Neuronal stem cell (in vitro differentiated cells): ENCODE measurements at regions not wholly inside any gene's neighbourhood (a gene's known extent, or its start where the extent isn't known, plus 50 kb on each side); places are given as distances from the start of the nearest gene placed in this dataset.

Source experiments
- DNase-seq: peaks from one replicate; pipeline ENCODE4 v3.0.0-alpha.2; 2013; ENCODE audit warnings: low spot score
- H2AFZ ChIP-seq: one replicate; pipeline ENCODE4 v1.6.1; 2013; ENCODE audit warnings: mild to moderate bottlenecking, low read length, inconsistent platforms
- H2AK5ac ChIP-seq: 2 replicates; pipeline ENCODE4 v1.6.1; 2013; ENCODE audit warnings: low read depth, mild to moderate bottlenecking, inconsistent platforms, low read length, moderate library complexity, mixed read lengths
- H2BK120ac ChIP-seq: 2 replicates; pipeline ENCODE4 v1.6.1; 2013; ENCODE audit warnings: low read depth, mild to moderate bottlenecking, inconsistent platforms, low read length, moderate library complexity, mixed read lengths
- H2BK12ac ChIP-seq: one replicate; pipeline ENCODE4 v1.6.1; 2013; ENCODE audit warnings: low read length, inconsistent platforms
- H2BK15ac ChIP-seq: 2 replicates; pipeline ENCODE4 v1.6.1; 2013; ENCODE audit warnings: mild to moderate bottlenecking, low read length, inconsistent platforms, mixed read lengths
- H2BK5ac ChIP-seq: one replicate; pipeline ENCODE4 v1.6.1; 2013; ENCODE audit warnings: inconsistent platforms, mild to moderate bottlenecking, low read length, moderate library complexity
- H3K14ac ChIP-seq: one replicate; pipeline ENCODE4 v1.6.1; 2013; ENCODE audit warnings: low read length, inconsistent platforms
- H3K18ac ChIP-seq: 2 replicates; pipeline ENCODE4 v1.6.1; 2013; ENCODE audit warnings: low read length, inconsistent platforms
- H3K23ac ChIP-seq: 2 replicates; pipeline ENCODE4 v1.6.1; 2013; ENCODE audit warnings: low read depth, mild to moderate bottlenecking, mixed read lengths, low read length, inconsistent platforms; ENCODE audit not compliant: poor library complexity
- H3K27ac ChIP-seq: replicated peaks from 3 replicates; pipeline ENCODE4 v1.5.1; 2013; ENCODE audit warnings: low read length, inconsistent platforms
- H3K27me3 ChIP-seq, 3 experiments: 2 replicates each; pipeline ENCODE4 v1.6.1; 2013; ENCODE audit warnings: low read length in 3 of 3, mild to moderate bottlenecking in 2 of 3, inconsistent platforms in 1 of 3, low read depth in 1 of 3, mixed read lengths in 1 of 3, moderate library complexity in 1 of 3; ENCODE audit not compliant: control insufficient read depth in 3 of 3, insufficient read depth in 3 of 3
- H3K36me3 ChIP-seq, 2 donors: replicated peaks in 1 of 2; 2 replicates each; pipeline ENCODE4 v1.6.1; 2013; ENCODE audit warnings: low read length in 2 of 2; ENCODE audit not compliant: control insufficient read depth in 2 of 2, insufficient read depth in 2 of 2
- H3K4ac ChIP-seq: 2 replicates; pipeline ENCODE4 v1.6.1; 2013; ENCODE audit warnings: inconsistent platforms, mild to moderate bottlenecking, low read length, moderate library complexity
- H3K4me1 ChIP-seq, 2 donors: 1 replicate in 1 of 2; 2 replicates in 1 of 2; pipeline ENCODE4 v1.6.1; 2013; ENCODE audit warnings: low read length in 2 of 2, low read depth in 1 of 2; ENCODE audit not compliant: control insufficient read depth in 2 of 2, insufficient read depth in 1 of 2
- H3K4me2 ChIP-seq: one replicate; pipeline ENCODE4 v1.6.1; 2013; ENCODE audit warnings: mild to moderate bottlenecking, low read length, inconsistent platforms; ENCODE audit not compliant: insufficient read depth, poor library complexity, severe bottlenecking
- H3K4me3 ChIP-seq, 2 donors: 2 replicates each; pipeline ENCODE4 v1.5.1; 2013; ENCODE audit warnings: low read length in 2 of 2, mild to moderate bottlenecking in 2 of 2, inconsistent platforms in 1 of 2, moderate library complexity in 1 of 2
- H3K79me1 ChIP-seq: one replicate; pipeline ENCODE4 v1.6.1; 2013; ENCODE audit warnings: low read depth, mild to moderate bottlenecking, inconsistent platforms, low read length, moderate library complexity
- H3K9ac ChIP-seq: one replicate; pipeline ENCODE4 v1.6.1; 2013; ENCODE audit warnings: mild to moderate bottlenecking, low read depth, low read length, inconsistent platforms; ENCODE audit not compliant: poor library complexity
- H3K9me3 ChIP-seq, 2 donors: replicated peaks in 1 of 2; 2 replicates each; pipeline versions ENCODE3 to v1.6.1; 2013; ENCODE audit warnings: low read length in 2 of 2, mild to moderate bottlenecking in 2 of 2, inconsistent platforms in 1 of 2, low read depth in 1 of 2, mixed read lengths in 1 of 2, moderate library complexity in 1 of 2; ENCODE audit not compliant: control insufficient read depth in 2 of 2, insufficient read depth in 1 of 2
- H4K8ac ChIP-seq: one replicate; pipeline ENCODE4 v1.6.1; 2013; ENCODE audit warnings: low read depth, mild to moderate bottlenecking, inconsistent platforms, low read length, moderate library complexity
- H4K91ac ChIP-seq: one replicate; pipeline ENCODE4 v1.6.1; 2013; ENCODE audit warnings: low read length, low read depth, mild to moderate bottlenecking, inconsistent platforms; ENCODE audit not compliant: poor library complexity
- WGBS, 2 donors: extraction: QIAGEN DNeasy Blood & Tissue Kit; methylation state at CpG; one replicate each; pipeline ENCODE4 v1.1.7; 2013; ENCODE audit warnings: missing lambda C conversion rate in 2 of 2, mixed read lengths in 1 of 2; ENCODE audit not compliant: insufficient read length in 2 of 2, insufficient replicate concordance in 1 of 2; ENCODE audit errors: extremely low coverage in 2 of 2; 5-methylcytosine and 5-hydroxymethylcytosine counted together

GRCh38 chr11:92811341-92811740 lies 158.1 kb upstream of the MTNR1B start:
- no peak overlapping the region for H2AFZ ChIP-seq
- WGBS, 2 donors, result no CpG with 5 or more reads among the region's 2 CpGs
- H3K27ac ChIP-seq, result no peak overlapping the region
- no peak overlapping the region for H3K9ac ChIP-seq
- no peak overlapping the region for H3K18ac ChIP-seq
- no peak overlapping the region for H3K4ac ChIP-seq
- H3K36me3 ChIP-seq, result peaks cover 3 to 84% of the 10 kb centered on the region in 2 donors
- no peak overlapping the region for H3K4me3 ChIP-seq
- no peak overlapping the region for H4K91ac ChIP-seq
- H2BK15ac ChIP-seq, result no peak overlapping the region
- H2AK5ac ChIP-seq, result no peak overlapping the region
- H3K23ac ChIP-seq, result no peak overlapping the region
- H2BK5ac ChIP-seq, result no peak overlapping the region
- H3K4me2 ChIP-seq, result no peak overlapping the region
- no peaks in the 10 kb centered on the region for H3K79me1 ChIP-seq
- no peak overlapping the region for H2BK12ac ChIP-seq
- no peak overlapping the region for H2BK120ac ChIP-seq
- H3K27me3 ChIP-seq, result no peaks in the 10 kb centered on the region
- H3K9me3 ChIP-seq, result peaks cover 0 to 9% of the 10 kb centered on the region in 2 donors
- H3K14ac ChIP-seq, result no peak overlapping the region
- H4K8ac ChIP-seq, result no peak overlapping the region
- peaks cover 0 to 3% of the 10 kb centered on the region in 2 donors for H3K4me1 ChIP-seq
- no peak for DNase-seq

- H2BK15ac ChIP-seq, result no peak overlapping the region
- H3K4ac ChIP-seq, result no peak overlapping the region
- H2BK120ac ChIP-seq, result no peak overlapping the region
- peaks cover 0 to 5% of the 10 kb centered on the region in 2 donors for H3K4me1 ChIP-seq
- no peak overlapping the region for H3K4me2 ChIP-seq
- H3K9ac ChIP-seq, result no peak overlapping the region
- no peak overlapping the region for H3K14ac ChIP-seq
- no peak overlapping the region for H3K23ac ChIP-seq
- no CpG with 5 or more reads among the region's 5 CpGs for WGBS, 2 donors
- no peak for DNase-seq
- H2AK5ac ChIP-seq, result no peak overlapping the region
- H3K9me3 ChIP-seq, result peaks cover 0 to 9% of the 10 kb centered on the region in 2 donors
- no peak overlapping the region for H2BK5ac ChIP-seq
- no peak overlapping the region for H4K91ac ChIP-seq
- no peak overlapping the region for H3K4me3 ChIP-seq
- H3K27me3 ChIP-seq, result no peaks in the 10 kb centered on the region
- peaks cover 3 to 77% of the 10 kb centered on the region in 2 donors for H3K36me3 ChIP-seq
- H3K79me1 ChIP-seq, result no peaks in the 10 kb centered on the region
- no peak overlapping the region for H3K27ac ChIP-seq
- no peak overlapping the region for H2AFZ ChIP-seq
- no peak overlapping the region for H4K8ac ChIP-seq
- H3K18ac ChIP-seq, result no peak overlapping the region
- H2BK12ac ChIP-seq, result no peak overlapping the region
These were observed 156.6 kb upstream of the MTNR1B start for GRCh38 chr11:92812841-92813240.

DNA sequence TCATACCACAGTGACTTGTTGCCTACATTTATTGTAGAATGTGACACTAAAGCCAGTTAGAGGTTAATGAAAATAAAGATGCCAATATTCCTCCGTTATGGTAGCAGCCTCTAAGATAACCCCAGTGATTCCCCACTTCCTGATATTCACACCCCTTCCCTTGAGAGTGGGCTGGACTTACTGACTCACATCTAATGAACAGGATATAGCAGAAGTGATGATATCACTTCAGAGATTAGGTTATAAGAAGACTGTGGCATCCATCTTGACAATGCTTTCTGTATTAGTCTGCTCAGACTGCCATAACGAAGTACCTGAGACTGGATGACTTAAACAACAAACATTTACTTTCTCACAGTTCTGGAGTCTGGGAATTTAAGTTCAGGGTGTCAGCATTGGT lies 149.6 kb upstream of the MTNR1B start:
- H3K18ac ChIP-seq, result no peak overlapping the region
- no peak overlapping the region for H4K91ac ChIP-seq
- H3K14ac ChIP-seq, result no peak overlapping the region
- no peak for DNase-seq
- no CpG with 5 or more reads among the region's 2 CpGs for WGBS, 2 donors
- no peak overlapping the region for H3K27ac ChIP-seq
- H2BK12ac ChIP-seq, result no peak overlapping the region
- no peak overlapping the region for H3K4ac ChIP-seq
- no peaks in the 10 kb centered on the region for H3K79me1 ChIP-seq
- H2BK15ac ChIP-seq, result no peak overlapping the region
- H2BK5ac ChIP-seq, result no peak overlapping the region
- no peak overlapping the region for H4K8ac ChIP-seq
- peaks cover 0 to 6% of the 10 kb centered on the region in 2 donors for H3K9me3 ChIP-seq
- H2AFZ ChIP-seq, result no peak overlapping the region
- H3K23ac ChIP-seq, result no peak overlapping the region
- H3K4me3 ChIP-seq, result no peak overlapping the region
- no peak overlapping the region for H2BK120ac ChIP-seq
- no peak overlapping the region for H2AK5ac ChIP-seq
- H3K4me1 ChIP-seq, result peaks cover 2% of the 10 kb centered on the region in 2 donors
- H3K27me3 ChIP-seq, result no peaks in the 10 kb centered on the region
- no peak overlapping the region for H3K4me2 ChIP-seq
- H3K36me3 ChIP-seq, result peaks cover 1 to 47% of the 10 kb centered on the region in 2 donors
- no peak overlapping the region for H3K9ac ChIP-seq

DNA sequence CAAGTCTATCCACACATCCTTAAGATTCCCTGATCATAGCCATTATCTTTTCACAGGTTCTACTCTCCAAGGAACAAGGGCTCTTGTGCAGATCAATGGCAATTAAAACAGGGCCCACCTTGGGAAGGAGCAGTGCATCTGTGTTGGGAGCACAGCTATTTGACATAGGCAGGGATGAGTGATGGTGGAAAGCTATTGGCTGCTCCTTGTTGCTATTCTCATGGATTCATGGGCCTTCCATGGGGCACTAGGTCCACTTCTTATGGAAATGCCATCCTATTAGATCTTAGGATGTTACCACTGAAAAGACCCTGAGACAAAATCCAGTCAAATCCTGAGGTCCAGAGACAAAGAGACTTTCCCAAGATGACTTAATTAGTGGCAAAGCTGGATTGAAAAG lies 148.6 kb upstream of the MTNR1B start:
- Histone ChIP-seq H2AK5ac (no peak overlapping the region), H3K18ac (no peak overlapping the region), H3K14ac (no peak overlapping the region), H3K79me1 (no peaks in the 10 kb centered on the region), H3K9me3 (peaks cover 0 to 6% of the 10 kb centered on the region in 2 donors), H3K4ac (no peak overlapping the region), H3K4me2 (no peak overlapping the region), H3K27ac (no peak overlapping the region), H3K4me1 (peaks cover 2% of the 10 kb centered on the region in 2 donors), H2BK120ac (no peak overlapping the region), H3K27me3 (no peaks in the 10 kb centered on the region), H2BK5ac (no peak overlapping the region), H3K4me3 (no peak overlapping the region), H4K91ac (no peak overlapping the region), H3K23ac (no peak overlapping the region), H2AFZ (no peak overlapping the region), H4K8ac (no peak overlapping the region), H3K9ac (no peak overlapping the region), H2BK12ac (no peak overlapping the region), H2BK15ac (no peak overlapping the region), H3K36me3 (peaks cover 1 to 49% of the 10 kb centered on the region in 2 donors)
- no peak for DNase-seq
